HG02973 (cell line): ENCODE measurements at regions not wholly inside any gene's neighbourhood (a gene's known extent, or its start where the extent isn't known, plus 50 kb on each side); places are given as distances from the start of the nearest gene placed in this dataset.
"Not testable (repeated sequence)": the region's sequence is repeated elsewhere in the genome, so short reads cannot be mapped to it uniquely, and the experiment has no call there.

Source experiments
- ATAC-seq: cut with Tn5 transposase; IDR thresholded peaks from one replicate; pipeline ENCODE4 v1.9.1; 2021; ENCODE audit warnings: moderate library complexity; ENCODE audit not compliant: unreplicated experiment

DNA sequence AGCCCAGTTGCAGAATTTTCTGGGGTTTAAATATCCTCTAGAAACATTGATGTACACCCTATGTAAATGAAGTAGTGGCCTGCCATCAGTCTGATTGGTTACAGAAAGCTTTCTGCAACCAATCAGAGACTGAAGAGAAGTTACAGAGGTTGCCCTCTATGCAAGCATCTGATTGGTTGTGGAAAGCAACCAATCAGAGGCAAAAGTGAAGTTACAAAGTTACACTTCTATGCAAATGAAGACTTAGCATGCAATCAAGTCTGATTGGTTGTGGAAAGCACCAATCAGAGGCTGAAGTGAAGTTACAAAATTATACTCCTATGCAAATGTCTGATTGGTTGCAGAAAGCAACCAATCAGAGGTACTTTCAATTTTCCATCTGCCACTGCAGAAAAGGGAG, 51.9 kb upstream of the USP9X start:
- no peak for ATAC-seq

DNA sequence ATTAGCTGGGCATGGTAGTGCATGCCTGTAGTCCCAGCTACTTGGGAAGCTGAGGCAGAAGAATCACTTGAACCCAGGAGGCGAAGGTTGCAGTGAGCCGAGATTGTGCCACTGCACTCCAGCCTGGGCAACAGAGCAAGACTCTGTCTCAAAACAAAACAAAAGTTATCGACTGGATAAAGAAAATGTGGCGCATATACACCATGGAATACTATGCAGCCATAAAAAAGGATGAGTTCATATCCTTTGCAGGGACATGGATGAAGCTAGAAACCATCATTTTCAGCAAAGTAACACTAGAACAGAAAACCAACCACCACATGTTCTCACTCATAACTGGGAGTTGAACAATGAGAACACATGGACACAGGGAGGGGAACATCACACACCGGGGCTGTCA, 50.3 kb upstream of the USP9X start:
- ATAC-seq, result not testable (repeated sequence)
